NCI-H460 (cell line): ENCODE measurements at regions not wholly inside any gene's neighbourhood (a gene's known extent, or its start where the extent isn't known, plus 50 kb on each side); places are given as distances from the start of the nearest gene placed in this dataset.

Source experiments
- DNase-seq: peaks from one replicate; pipeline ENCODE4 v3.0.0-alpha.2; 2016; ENCODE audit warnings: low read depth; ENCODE audit errors: extremely low read depth

DNA sequence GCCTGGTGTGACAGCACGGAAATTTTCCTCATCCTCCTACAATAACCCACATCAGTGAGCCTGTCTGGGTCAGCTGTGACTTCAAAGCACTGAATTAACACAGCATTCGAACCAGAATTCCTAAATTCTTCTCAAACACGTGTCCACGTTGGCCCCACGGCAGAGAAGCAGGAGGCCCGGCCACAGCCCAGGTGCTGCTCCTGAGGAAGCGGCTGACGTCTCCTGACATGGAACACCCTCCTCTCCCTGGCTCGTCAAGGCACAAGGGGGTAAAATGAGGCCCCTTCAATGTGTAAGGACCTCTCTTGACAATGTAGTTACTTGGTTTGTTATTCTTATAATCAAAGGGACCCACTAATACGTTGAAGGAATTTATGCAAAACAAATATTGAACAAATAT is 156.3 kb upstream of the GSC start:
- no peak for DNase-seq

DNA sequence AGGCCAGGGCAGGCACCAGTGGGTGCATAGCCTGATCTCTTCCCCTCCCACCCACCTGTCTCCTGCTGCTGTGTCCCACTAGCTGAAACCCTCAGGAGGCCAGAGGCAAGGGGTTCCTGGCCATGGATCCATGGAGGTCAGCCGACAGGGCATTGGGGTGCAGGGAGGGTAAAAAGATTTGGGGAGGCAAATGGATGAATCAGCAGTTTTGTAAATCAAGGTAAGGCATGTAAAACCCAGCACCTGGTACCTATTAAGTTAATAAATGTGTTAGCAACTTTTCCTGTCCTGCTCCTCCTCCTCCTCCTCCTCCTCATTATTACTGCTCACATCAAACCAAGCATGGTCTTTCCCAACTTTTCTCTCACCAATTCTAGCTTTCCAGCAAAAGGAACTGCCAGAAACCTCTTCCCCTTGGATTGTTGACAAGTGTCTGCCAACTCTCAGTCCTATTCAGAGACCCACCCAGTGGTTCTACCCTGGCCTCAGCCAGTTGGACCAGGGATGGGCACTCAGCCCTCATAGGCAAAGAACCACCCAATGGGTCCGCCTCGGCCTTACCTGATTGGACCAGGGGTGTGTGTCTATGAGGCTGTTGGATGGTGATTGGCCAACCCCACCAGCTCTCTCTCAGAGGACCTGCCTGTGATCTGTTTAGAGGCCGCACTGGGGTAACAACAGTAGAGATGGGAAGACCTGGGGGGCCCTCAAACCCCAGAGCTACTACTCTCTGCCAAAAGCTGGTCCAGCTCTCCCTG is 155.7 kb upstream of the GSC start:
- no peak for DNase-seq

DNA sequence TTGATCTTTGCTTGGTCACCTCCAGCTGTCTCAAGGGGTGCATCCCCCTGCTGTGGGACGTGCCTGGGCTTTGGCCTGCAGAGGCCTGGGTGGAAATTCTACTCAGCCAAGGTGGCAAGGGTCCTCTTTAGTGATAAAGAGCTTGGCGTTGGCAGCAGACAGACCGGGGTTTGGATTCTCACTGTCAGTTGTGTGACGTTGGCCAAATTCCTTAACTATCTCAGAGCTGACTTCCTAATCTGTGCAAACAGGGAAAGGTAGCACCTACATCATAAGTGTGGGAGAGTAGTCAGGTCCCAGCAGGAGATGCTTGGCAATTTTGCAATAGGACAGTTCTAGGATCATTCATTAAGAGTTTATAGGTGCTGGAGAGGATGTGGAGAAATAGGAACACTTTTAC is 154.3 kb upstream of the GSC start:
- DNase-seq: peak; percentile 87

DNA sequence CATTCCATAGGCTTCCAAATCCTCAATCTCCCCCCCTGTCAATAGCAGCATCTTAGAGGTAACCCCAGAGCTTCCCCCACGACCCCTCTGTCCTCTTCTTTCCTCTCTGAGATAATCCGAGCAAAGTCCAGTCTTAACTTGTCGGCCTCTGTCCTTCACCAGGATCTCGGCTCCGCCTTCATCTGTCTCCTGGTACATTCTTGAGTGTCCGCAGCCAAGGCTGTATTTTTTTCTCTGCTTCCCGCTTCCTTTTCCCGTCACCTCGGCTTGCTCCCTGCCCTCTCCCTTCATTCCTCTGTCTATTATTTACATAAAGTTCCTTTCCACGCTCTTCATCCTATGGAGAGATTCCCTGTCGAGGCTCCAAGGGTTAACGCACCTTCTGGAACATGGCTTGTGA is 153.9 kb upstream of the GSC start:
- DNase-seq: peak; percentile 36

DNA sequence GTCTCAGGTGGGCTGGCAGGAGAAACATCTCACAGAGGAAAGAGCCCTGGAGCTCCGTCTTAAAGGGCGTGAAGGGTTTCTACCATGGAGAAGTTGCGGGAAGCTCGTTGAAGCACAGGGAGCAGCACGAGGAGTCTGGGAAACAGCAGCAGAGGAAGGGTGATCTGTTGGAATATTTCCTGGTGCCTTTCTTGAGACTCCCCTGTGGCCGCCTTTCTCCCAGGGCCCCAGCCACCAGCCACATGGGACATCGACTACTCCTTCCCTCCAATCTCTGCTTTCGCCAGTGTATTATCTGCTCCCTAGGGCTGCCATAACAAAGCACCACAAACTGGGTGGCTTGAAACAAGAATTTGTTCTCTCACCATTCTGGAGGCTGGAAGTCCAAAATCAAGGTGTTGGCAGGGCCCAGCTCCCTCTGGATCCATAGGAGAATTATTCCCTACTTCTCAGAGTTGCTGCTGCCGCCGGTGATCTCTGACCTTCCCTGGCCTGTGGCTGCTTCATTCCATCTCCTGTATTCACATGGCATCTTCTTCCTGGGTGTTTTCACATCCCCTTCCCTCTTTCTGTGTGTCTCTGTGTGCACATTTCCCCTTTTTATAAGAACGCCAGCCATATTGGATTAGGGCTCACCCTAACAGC is 152.8 kb upstream of the GSC start:
- DNase-seq: no peak

DNA sequence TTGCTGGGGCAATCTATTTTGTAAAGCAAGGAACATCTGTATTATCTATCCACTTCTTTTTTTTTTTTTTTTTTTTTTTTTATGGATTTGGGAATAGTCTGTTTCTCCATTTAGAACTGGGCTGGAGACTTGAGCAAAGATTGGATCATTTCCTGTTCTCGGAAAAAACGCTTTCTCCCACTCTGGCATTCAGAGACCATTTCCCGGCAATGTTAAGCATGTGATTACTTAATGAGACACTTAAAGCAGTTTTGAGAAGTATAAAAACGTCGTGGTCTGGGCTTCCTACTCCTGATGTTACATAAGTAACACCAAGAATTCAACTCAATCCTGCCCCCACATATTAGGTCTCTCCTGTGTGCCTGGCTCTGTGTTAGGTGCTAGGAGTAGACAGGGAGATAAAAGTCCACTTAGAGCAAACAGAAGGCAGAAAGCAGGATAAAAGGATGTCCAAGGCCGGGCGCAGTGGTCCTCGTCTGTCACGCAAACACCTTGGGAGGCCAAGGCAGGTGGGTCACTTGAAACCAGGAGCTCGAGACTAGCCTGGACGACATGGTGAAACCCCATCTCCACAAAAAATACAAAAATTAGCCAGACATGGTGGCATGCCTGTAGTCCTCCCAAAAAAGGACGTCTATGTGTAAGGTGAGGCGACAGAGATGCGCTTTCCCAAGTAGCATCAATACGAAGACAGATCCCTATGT is 152.1 kb upstream of the GSC start:
- no peak for DNase-seq

DNA sequence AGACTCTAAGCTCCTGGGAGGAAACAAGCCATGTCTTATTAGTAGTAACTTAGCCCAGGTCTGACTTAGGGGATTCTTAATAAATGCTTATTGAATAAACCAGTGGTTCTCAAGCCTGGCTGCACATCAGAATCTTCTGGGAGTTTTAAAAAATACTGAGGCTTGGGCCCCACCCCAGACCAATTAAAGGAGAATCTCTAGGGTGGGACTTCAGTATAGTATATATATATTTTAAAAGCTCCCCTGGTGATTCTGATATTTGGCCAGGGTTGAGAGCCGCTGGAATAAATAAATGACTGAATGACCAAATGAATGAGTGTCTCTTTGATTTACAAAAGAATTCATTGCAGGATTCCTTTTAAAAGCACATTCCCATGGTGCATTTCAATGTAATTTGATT is 151.5 kb upstream of the GSC start:
- no peak for DNase-seq

DNA sequence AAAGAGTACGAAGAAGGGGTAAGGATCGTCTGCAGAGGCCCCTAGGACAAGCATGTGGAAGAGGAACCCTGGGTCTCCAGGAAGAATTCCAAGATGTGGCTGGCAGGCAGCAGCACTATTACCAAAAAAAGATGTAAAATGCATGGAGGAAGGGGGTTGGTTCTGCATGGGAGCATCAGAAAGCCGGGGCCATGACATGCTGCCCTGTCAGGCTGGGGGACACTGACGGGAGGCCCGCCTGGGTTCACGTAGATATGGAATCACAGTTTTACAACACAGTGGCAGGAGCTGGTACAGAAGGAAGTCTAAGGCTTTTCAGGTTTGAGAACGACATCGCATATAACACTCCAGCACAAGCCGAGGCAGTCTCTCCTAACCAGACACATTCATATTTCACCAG is 150.0 kb upstream of the GSC start:
- DNase-seq: no peak

DNA sequence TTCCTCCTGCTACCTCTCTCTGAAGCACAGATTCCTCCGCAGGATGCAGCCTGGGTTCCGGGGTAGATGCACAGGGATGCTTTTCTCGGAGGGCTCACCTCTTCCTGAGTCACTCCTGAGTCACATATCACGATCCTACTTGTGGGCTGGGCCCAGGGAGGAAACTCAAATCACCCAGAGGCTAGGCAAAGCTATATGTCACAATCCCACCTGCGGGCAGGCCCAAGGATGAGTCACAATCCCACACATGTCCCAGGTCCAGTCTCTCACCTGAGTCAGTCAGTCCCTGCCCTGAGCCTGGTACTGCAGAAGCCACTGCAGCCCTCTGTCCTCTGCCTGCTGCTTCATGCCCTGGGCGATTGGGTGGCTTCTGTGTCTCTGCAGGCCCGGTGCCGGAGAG is 149.0 kb upstream of the GSC start:
- DNase-seq: no peak

DNA sequence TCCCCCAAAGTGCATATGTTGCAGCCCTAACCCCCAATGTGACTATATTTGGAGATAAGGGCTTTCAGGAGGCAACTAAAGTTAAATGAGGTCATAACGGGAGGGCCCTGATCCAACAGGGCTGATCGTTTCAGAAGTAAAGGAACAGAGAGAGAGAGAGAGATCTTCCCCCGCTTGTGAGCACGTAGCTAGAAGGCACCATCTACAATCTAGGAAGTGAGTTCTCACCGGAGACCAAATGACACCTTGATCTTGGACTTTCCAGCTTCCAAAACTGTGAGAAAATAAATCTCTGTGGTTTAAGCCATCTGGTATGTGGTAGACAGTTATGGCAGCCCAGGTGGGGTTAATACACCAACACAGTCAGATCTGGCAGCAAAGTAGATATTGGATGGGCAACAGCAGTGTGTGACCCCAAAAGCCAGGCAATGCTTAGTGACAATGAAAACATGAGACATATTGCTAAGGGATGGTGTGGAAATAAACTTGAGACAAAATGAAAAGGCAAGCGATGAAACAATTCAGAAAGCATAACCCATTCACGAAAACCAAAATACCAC is 147.2 kb upstream of the GSC start:
- DNase-seq: no peak

DNA sequence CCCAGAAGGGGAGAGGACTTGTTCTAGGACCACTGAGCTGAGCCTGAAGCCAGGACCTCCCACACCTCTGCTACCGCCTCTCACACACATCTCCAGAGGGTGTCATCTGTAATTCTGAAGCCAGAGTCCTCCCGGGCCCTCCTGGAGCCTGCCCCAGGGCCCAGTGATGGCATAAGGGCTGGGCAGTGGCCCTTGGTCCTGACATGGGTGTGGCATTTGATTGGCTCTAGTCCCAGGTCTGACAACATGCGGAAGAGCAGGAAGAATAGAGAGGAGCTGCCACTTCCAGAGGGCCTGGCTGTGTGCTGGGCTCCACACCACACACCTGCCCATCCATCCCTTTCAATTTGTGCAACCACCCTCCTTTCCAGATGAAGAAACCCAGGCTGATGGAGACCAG is 144.3 kb upstream of the GSC start:
- no peak for DNase-seq

DNA sequence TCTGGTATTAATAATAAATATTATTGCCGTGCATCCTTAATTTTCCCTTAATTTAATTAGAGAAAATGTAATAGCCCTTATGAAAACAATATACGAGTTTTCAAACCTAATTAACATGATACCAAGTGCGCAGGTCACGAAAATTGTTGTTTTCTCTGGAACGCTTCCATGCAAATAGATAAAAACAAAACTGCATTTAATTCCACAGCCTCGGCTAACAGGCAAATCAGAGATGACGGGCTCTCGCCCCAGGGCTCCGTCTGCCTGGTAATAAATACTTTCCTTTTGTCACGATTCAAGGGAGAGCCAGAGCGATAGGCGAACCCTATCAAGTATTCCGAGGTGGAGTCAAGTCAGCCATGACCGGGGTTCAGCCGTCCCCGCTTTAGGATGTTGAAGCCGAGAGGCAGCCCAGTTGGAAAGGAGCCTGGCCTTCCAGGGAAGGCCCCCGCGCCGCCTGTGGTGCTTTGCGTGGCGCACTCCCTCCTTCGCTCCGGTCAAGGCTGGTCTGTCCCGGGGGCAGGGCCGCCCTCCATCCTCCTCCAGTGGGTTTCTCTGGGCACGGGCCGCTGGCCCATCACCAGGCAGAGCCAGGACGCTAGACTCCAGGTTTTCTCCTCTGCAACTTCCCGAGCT is 137.8 kb upstream of the GSC start:
- no peak for DNase-seq

DNA sequence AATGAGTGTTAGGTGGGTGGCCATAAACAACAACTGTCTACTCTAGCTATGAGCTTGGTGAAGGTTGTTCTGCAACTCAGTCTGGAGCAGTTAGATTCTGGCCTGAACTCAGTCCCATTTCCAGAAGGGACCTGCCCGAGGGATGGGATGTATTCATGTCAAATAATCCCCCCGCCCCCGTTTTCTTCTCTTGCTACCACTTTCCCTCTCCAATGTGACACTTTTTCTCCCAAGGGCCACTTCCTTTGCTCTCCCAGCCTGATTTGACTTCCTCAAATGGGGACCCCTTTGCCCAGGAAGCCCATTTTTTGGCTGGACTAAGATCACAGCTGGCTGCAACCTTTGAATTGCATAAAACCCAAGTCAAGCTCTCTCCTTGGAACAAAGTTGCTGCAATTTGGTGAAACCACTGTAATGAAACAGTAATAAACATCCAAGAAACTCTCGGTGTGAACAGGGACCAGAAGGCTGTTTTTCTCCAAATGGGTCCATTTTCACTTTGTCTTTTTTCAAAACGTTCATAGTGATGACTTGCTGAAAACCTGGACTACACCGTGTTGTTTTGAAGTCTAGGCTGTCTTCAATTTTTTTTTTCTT is 137.2 kb upstream of the GSC start:
- DNase-seq: no peak

DNA sequence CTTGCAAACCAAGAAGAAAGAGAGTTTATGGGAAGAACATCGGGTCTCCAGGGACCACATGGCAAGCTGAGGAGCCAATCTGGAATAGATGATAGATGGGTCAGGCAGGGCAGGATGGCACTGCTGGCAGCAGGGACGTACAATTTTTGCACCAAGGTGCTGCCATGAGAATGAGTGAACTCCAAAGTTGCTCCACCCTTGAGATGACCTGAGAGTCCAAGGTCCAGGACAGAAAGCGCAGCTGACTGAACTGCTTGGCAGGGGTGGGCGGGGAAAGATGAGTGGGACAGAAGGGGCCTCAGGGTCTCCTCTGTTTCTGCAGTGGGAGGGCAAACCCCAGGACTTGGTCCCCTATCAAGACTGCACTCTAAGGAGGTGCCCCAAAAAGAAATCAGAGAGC is 136.7 kb upstream of the GSC start:
- no peak for DNase-seq

DNA sequence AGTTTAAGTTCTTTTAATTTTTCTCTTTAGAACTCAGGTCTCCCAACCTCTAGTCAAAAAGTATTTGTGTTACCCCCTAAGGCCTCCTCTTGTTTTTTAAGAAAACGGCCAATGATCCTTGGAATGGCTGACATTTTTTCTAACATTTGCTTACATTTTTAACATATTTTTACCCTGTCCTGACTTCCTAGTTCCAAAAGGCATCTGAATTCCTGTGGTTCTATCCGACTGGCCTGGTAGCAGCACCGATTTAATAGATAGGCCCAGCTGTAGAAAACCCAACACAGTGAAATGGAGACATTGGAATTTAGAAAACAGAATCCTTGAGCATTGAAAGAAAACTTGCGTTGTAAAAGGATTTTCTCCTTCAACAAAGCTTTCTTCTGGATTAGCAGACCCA is 134.7 kb upstream of the GSC start:
- no peak for DNase-seq

DNA sequence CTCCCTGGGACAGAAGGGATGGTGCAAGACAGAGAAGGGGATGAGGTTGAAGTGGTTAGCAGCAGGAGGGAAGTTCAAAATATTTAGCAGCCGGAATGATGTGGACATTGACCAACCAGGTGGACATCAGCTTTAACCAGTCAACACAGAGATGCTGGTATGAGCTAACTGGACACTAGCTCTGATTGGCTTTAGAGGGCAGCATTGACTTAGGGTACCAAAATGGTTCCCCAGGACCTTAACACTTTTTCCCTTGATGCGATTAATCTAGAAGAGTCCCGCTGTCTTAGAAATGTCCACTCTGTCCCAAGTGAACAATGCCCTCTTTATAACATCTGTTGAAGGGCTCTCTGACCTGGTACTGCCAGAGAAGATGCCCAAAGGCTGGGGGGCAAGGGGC is 134.0 kb upstream of the GSC start:
- no peak for DNase-seq

DNA sequence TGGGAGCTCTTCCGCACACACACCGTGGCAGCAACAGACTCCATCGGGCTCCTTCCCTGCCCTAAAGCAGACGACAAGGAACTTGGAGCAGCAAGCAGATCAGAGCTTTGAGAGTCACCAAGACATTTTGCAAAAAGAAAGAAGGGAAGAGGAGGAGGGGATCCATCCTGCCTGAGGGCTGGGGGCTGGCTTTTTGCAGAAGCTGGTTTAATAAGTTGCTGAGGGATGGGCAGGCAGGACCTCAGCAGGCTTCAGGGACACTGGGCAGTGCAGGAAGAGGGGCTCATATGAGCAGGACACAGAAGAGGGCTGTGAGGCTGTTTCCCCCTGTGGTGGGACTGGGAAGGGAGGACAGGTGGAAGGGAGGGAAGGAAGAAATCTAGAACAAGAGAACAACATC is 133.4 kb upstream of the GSC start:
- no peak for DNase-seq

DNA sequence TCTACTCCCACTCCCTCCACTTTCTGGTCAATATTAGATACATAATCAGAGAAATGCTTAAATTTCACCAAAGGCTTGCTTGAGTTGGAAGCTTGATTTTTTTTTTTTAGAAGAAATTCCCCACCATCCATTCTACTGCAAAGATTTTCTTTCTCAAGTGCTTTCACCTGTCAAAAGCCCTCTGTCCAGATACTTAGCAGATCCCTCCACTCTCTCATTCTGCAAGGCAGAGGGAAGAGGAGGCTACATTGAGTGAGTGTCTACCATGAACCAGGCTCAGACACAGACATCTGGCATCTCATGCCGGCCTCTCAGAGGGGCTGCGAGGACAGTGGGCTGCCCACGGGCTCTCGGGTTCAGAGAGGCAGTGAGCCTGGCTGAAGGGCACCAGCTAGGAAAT is 127.6 kb upstream of the GSC start:
- no peak for DNase-seq

DNA sequence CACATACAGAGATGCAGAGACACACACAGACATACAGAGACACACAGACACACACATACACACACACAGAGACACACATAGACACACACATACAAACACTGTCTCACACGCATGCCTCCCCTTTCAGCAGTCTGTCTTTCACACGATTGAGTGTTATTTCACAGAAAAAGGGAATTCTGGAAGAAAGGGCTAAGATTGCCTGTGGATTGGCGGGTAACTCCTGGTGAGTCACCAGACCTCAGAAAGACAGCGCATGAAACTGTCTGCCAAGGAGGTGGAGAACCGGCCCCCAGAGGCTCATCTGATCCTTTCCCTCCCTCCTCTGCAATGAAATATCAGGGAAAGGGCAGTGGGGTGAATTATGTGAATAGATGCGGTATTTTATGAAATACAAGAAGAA is 127.2 kb upstream of the GSC start:
- DNase-seq: no peak

DNA sequence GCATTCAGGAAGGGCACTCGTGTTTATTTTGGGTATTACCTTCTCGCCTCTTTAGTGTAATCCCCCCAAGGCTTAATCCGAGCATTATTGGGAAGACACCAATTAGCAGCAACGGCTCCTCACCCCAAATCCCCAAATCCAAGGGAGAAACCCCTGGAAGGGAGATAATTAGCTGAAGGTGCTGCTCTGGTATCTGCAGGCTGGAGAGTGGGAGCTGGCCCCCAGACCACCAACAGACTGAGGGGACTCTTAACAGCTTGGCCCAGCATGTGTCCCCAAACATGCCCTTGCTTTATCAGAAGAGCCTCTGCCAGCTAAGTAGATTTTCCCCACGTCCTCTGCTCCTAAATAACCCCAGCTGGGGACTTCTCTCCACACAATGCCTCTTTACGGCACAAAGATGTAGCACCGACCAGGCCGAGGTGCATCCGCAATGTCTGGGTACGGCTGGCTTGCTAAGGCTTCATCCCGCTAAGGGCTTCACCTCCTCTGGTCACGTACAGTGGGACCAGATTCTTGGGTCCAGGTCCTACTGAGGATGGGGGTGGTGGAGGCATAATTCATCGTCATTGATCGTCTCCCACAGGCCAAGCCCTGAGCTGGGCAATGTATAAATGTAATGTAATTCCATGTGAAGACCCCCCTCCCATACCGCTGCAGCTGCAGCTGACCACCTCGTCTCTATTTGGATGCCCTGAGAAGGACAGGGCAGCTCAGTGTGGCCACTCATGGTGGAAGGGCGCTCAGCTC is 123.7 kb upstream of the GSC start:
- no peak for DNase-seq
